ENCODE measurements at regions not wholly inside any gene's neighbourhood (a gene's known extent, or its start where the extent isn't known, plus 50 kb on each side); places are given as distances from the start of the nearest gene placed in this dataset.

GRCh38 chr2:240341064-240341463 is 94.4 kb upstream of the GPC1 start:
- TF ChIP-seq, protein P1, sequence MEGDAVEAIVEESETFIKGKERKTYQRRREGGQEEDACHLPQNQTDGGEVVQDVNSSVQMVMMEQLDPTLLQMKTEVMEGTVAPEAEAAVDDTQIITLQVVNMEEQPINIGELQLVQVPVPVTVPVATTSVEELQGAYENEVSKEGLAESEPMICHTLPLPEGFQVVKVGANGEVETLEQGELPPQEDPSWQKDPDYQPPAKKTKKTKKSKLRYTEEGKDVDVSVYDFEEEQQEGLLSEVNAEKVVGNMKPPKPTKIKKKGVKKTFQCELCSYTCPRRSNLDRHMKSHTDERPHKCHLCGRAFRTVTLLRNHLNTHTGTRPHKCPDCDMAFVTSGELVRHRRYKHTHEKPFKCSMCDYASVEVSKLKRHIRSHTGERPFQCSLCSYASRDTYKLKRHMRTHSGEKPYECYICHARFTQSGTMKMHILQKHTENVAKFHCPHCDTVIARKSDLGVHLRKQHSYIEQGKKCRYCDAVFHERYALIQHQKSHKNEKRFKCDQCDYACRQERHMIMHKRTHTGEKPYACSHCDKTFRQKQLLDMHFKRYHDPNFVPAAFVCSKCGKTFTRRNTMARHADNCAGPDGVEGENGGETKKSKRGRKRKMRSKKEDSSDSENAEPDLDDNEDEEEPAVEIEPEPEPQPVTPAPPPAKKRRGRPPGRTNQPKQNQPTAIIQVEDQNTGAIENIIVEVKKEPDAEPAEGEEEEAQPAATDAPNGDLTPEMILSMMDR (conservative IDR thresholded peaks at IDR 0.05), result no peak
- TF ChIP-seq ZFX (IDR thresholded peaks at IDR 0.05), result no peak

Data from C4-2B (cell line).